ENCODE measurements at regions not wholly inside any gene's neighbourhood (a gene's known extent, or its start where the extent isn't known, plus 50 kb on each side); places are given as distances from the start of the nearest gene placed in this dataset.
"Not testable (repeated sequence)": the region's sequence is repeated elsewhere in the genome, so short reads cannot be mapped to it uniquely, and the experiment has no call there.

GRCh38 chr5:34096033-34096432 lies 53.0 kb upstream of the C1QTNF3 start:
- not testable (repeated sequence) for DNase-seq (ENCODE audit: low spot score)

DNA sequence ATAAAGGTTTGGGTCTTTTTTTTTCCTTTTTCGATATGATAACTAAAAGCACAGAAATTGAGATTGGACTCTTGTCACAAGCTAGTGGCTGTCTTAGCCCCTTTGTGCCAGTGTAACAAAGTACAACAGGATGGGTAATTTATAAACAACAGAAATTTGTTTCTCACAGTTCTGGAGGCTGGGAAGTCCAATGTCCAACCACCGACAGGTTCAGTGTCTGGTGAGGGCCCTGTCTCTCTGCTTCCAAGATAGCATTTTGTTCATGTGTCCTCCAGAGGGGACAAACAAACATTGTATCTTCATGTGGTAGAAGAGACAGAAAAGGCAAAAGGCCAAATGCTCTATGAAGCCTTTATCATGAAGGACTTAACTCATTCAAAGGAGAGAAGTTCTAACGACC lies 56.9 kb upstream of the C1QTNF3 start:
- DNase-seq (ENCODE audit: low spot score) = not testable (repeated sequence)

DNA sequence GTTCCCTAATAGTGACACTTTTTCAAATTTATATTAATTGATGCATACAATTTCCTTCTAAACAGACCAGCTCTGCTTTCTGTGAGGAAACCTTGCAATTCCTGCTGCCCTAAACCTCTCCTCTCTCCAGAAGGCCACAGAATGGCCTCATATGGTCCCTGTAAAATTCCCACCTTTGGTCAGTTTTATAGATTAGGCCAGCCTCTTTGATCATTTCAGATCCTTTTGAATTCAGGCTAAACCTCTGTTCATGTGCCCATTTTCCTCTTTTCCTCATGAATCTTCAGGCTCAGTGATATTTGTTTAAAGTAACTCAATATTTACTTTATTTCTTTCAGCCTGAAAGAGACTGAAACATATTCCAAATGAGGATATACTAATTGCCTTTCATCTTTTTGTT lies 58.6 kb upstream of the C1QTNF3 start:
- DNase-seq (ENCODE audit: low spot score) = not testable (repeated sequence)

- DNase-seq (ENCODE audit: low spot score) = not testable (repeated sequence)
Measured at GRCh38 chr5:34108897-34109296, 65.9 kb upstream of the C1QTNF3 start.

GRCh38 chr5:34124280-34124679 lies 81.3 kb upstream of the C1QTNF3 start:
- not testable (repeated sequence) for DNase-seq (ENCODE audit: low spot score)

DNA sequence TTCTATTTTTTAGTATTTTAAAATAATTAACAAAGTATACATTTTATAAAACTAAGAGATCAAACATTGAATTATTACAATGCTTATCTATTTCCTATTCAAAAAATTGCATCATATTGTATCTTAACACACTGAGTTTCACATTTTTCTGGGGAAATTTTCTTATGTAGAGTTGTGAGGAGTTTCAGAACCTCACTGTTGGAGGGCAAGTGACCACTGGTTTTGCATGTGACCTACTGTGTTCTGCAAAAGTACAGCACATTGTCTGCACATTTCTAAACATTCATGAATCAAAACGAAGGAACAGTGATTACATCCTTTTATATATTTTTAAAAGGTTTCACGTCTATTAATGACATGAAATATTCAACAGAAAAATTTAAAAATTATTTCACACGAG lies 82.3 kb upstream of the C1QTNF3 start:
- DNase-seq (ENCODE audit: low spot score) = not testable (repeated sequence)

GRCh38 chr5:34126741-34127140 lies 83.7 kb upstream of the C1QTNF3 start:
- DNase-seq (ENCODE audit: low spot score) = not testable (repeated sequence)

DNA sequence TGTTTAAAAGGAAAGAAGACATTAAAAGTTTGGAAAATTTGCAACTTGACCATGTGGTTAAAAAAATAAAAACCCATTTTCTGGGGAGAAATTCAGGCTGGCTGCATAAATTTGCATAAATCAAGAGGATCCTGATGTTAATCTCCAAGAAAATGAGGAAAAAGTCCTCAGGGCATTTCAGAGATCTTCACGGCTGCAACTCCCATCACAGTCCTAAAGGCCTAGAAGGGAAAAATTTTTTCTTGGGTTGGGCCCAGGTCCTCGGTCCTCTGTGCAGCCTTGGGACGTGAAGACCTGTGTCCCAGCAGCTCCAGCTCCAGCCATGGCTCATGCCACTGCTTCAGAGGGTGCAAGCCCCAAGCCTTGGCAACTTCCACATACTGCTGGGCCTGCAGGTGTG lies 84.8 kb upstream of the C1QTNF3 start:
- not testable (repeated sequence) for DNase-seq (ENCODE audit: low spot score)

- not testable (repeated sequence) for DNase-seq (ENCODE audit: low spot score)
Measured at GRCh38 chr5:34128890-34129289, 85.9 kb upstream of the C1QTNF3 start.

- not testable (repeated sequence) for DNase-seq (ENCODE audit: low spot score)
Measured at GRCh38 chr5:34154988-34155387, 112.0 kb upstream of the C1QTNF3 start.

DNA sequence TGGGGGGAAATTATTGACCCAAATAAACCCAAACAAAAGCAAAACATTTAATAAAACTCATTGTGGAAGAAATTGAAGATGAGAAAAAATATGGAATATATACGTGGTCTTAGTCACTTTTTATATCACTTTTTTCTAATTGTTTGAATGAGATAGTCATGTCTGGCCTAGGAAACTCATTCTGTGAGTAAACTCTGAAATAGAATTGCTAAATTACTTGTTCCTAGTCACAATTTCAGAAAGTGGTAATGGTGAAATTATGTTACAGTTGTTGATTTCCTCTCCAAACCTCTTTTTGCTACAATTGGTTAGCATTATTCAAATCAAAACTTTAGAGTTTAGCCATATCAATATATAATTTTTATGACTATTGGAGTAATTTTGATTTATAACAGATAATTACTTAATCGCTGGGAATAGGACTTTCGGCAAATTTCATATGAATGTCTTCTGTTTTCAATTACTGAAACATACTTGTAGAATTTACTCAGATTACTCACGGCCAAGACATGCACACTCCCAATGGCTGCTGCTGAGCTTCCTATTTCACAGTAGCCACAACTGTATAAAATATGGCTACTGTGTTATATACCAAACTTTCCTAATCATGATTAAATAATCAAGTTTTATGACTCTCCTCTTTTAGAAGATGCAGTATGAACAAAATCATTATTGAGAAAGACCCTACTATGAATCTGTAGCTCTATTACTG lies 113.8 kb upstream of the C1QTNF3 start:
- not testable (repeated sequence) for DNase-seq (ENCODE audit: low spot score)

DNA sequence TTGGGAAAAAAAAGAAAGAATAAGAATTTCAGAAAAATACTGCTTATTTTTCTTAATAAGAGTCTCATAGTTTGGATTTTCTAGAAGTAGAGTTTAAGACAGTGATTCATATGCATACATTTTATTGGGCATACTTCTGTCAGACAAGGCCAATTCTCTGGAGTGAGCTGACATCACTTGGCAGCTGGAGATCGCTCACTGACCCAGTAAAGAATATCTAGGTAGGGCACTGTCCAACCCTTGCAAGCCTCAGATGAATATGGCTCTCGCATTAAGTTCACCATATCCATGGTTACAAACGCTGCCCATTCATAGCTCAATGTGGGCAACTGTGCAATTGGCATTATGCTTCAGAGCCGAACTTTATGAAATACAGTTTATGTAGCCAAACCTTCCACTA lies 117.9 kb upstream of the C1QTNF3 start:
- not testable (repeated sequence) for DNase-seq (ENCODE audit: low spot score)

GRCh38 chr5:34171398-34171797 lies 128.4 kb upstream of the C1QTNF3 start:
- not testable (repeated sequence) for DNase-seq (ENCODE audit: low spot score)

GRCh38 chr5:34179453-34180190 lies 136.6 kb upstream of the C1QTNF3 start:
- DNase-seq (ENCODE audit: low spot score) = not testable (repeated sequence)

- DNase-seq (ENCODE audit: low spot score) = not testable (repeated sequence)
Measured at GRCh38 chr5:34180225-34180624, 137.2 kb upstream of the C1QTNF3 start.

DNA sequence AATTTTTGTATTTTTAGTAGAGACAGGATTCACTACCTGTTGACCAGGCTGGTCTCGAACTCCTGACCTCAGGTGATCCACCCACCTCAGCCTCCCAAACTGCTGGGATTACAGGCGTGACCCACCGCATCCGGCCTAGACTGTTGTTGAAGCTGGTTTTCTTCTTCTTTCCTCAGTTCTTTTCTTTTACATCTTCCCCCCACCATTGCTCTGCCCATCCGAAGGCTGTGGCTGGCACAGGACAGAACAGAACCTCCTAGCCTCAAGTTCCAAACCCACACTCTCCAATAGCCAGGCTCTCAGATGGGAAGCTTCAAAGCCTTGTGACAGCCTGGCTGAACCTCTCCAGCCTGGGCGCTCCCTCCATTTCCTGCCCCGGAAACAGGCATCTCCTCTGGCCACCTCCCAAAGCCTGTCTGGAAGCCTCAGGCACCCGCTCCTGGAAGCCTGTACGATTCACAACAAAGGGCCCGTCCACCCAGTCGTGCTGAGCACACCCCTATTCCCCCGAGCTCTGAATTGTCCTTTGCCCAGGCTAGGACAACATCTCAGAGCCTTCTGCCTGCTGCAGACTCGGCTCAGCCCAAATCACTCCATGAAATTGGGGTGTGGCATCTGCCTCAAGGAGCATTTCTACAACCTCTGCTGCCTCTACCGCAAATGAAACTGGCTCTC lies 138.1 kb upstream of the C1QTNF3 start:
- not testable (repeated sequence) for DNase-seq (ENCODE audit: low spot score)

DNA sequence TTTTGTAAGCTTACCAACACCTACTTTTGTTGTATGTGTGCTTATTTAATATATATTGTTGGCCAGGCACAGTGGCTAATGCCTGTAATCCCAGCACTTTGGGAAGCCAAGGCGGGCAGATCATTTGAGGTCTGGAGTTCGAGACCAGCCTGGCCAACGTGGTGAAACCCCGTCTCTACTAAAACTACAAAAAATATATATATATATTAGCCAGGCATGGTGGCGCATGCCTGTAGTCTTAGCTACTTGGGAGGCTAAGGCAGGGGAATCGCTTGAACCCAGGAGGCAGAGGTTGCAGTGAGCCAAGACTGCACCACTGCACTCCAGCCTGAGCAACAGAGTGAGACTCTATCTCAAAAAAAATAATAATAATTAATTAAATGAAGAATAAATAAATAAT lies 142.0 kb upstream of the C1QTNF3 start:
- not testable (repeated sequence) for DNase-seq (ENCODE audit: low spot score)

- DNase-seq (ENCODE audit: low spot score) = not testable (repeated sequence)
Measured at GRCh38 chr5:34185572-34185971, 142.6 kb upstream of the C1QTNF3 start.

GRCh38 chr5:34186108-34186507 lies 143.1 kb upstream of the C1QTNF3 start:
- not testable (repeated sequence) for DNase-seq (ENCODE audit: low spot score)

DNA sequence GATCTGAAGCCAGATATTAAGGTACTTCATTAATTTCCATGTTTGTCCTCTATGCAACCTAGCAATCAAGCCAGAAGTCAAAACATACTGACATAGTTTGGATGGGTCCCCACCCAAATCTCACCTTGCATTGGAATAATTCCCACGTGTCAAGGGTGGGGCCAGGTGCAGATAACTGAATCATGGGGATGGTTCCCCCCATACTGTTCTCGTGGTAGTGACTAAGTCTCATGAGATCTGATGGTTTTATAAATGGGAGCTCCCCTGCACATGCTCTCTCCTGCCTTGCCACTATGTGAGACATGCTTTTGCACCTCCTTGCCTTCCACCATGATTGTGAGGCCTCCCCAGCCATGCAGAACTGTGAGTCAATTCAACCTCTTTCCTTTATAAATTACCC lies 143.9 kb upstream of the C1QTNF3 start:
- not testable (repeated sequence) for DNase-seq (ENCODE audit: low spot score)

DNA sequence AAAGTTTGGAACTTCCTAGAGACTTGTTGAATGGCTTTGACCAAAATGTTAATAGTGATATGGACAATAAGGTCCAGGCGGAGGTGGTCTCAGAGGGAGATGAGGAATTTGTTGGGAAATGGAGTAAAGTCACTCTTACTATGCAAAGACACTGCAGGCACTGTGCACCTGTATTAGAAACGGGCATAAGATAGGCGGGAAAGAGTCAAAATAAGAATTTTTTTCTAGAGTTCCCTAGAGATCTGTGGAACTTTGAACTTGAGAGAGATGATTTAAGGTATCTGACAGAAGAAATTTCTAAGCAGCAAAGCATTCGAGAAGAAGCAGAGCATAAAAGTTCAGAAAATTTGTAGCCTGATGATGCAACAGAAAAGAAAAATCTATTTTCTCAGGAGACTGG lies 144.4 kb upstream of the C1QTNF3 start:
- DNase-seq (ENCODE audit: low spot score) = not testable (repeated sequence)

DNA sequence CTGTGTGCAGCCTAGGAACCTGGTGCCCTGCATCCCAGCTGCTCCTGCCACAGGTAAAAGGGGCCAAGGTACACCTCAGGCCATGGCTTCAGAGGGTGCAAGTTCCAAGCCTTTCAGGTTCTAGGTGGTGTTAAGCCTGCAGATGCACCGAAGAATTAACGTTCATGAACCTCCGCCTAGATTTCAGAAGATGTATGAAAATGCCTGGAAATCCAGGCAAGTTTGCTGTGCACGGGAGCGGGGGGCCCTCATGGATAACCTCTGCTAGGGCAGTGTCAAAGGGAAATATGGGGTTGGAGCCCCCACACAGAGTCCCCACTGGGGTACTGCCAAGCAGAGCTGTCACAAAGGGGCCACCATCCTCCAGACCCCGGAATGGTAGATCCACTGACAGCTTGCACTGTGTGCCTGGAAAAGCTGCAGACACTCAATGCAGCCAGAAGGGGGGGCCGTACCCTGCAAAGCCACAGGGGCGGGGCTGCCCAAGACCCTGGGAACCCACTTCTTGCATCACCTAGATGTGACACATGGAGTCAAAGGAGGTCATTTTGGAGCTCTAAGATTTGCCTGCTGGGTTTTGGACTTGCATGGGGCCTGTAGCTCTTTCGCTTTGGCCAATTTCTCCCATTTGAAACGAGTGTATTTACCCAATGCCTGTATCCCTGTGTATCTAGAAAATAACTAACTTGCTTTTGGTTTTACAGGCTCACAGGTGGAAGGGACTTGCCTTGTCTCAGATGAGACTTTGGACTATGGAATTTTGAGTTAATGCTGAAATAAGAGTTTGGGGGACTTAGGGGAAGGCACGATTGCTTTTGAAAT lies 145.2 kb upstream of the C1QTNF3 start:
- DNase-seq (ENCODE audit: low spot score) = peak; percentile 7
